ENCODE measurements at regions not wholly inside any gene's neighbourhood (a gene's known extent, or its start where the extent isn't known, plus 50 kb on each side); places are given as distances from the start of the nearest gene placed in this dataset.

- TF ChIP-seq CTCF (IDR thresholded peaks at IDR 0.05), result no peak
- no peak for TF ChIP-seq POLR2A (IDR thresholded peaks at IDR 0.05)
These were observed 196.5 kb downstream of the DUSP6 start for GRCh38 chr12:89155826-89156225.

Data from heart left ventricle (tissue), 13 donors.